Heart left ventricle (tissue), 16 donors: ENCODE measurements at regions not wholly inside any gene's neighbourhood (a gene's known extent, or its start where the extent isn't known, plus 50 kb on each side); places are given as distances from the start of the nearest gene placed in this dataset.

ENCODE experiments used
- ATAC-seq, 4 donors: fragments of 200-7000 bp; cut with Tn5 transposase; one replicate each; pipeline ENCODE4 v1.9.1; 2020 to 2022; ENCODE audit warnings: moderate library complexity in 4 of 4, mild to moderate bottlenecking in 3 of 4, moderate number of reproducible peaks in 1 of 4
- DNase-seq, 5 donors: peaks; one replicate each; pipeline ENCODE4 v3.0.0-alpha.2; 2020
- H3K27ac ChIP-seq, 12 donors: fragments of 200-600 bp; sonication (generic) in 4 of 12; one replicate each; pipeline versions ENCODE4 v1.5.0 to v1.8.0; 2016 to 2022; ENCODE audit warnings: mild to moderate bottlenecking in 2 of 12
- H3K27me3 ChIP-seq, 9 donors: fragments of 200-600 bp; sonication (generic) in 2 of 9; one replicate each; pipeline versions ENCODE4 v1.5.1 to v1.8.0; 2016 to 2022; ENCODE audit warnings: mild to moderate bottlenecking in 3 of 9
- H3K36me3 ChIP-seq, 9 donors: fragments of 200-600 bp; sonication (generic) in 2 of 9; one replicate each; pipeline versions ENCODE4 v1.5.0 to v1.8.0; 2018 to 2022; ENCODE audit warnings: mild to moderate bottlenecking in 2 of 9
- H3K4me1 ChIP-seq, 12 donors: fragments of 200-600 bp; sonication (generic) in 4 of 12; one replicate each; pipeline versions ENCODE4 v1.5.0 to v1.8.0; 2016 to 2022; ENCODE audit warnings: mild to moderate bottlenecking in 3 of 12
- H3K4me3 ChIP-seq, 12 donors: fragments of 200-600 bp; sonication (generic) in 4 of 12; one replicate each; pipeline versions ENCODE4 v1.5.0 to v1.8.0; 2017 to 2022; ENCODE audit warnings: mild to moderate bottlenecking in 9 of 12, moderate library complexity in 4 of 12
- H3K9me3 ChIP-seq, 12 donors: fragments of 200-600 bp; sonication (generic) in 4 of 12; one replicate each; pipeline versions ENCODE4 v1.5.0 to v1.8.0; 2016 to 2022; ENCODE audit warnings: mild to moderate bottlenecking in 1 of 12
- POLR2A ChIP-seq, 2 donors: fragments of 450-650 bp; IDR thresholded peaks; one replicate each; pipeline ENCODE4 v1.6.1; 2017; ENCODE audit warnings: antibody characterized with exemption in 2 of 2, mild to moderate bottlenecking in 2 of 2, moderate library complexity in 2 of 2
- WGBS, 4 donors: extraction: QIAGEN DNeasy Blood & Tissue Kit in 2 of 4; methylation state at CpG; one replicate each; pipeline versions ENCODE4 v1.1.5 to v1.1.7; 2013 to 2018; 5-methylcytosine and 5-hydroxymethylcytosine counted together
- intact Hi-C, 10 donors: fragments of 100-400 bp; cut with DNase I; formaldehyde crosslinking; loops; one replicate each; pipeline versions ENCODE4 v1.11.1 to v1.14.2; 2022
- TF ChIP-seq, protein P1 (sequence below), 12 donors: fragments of 200-600 bp; sonication (generic) in 4 of 12; IDR thresholded peaks; one replicate each; pipeline versions ENCODE4 v1.5.0 to v1.8.0; 2018 to 2022; ENCODE audit warnings: antibody characterized with exemption in 12 of 12, mild to moderate bottlenecking in 5 of 12
- donor health status: ischemic (EF 13 %, LVEDD 7.1; RV severe dilation, severe dysfunction).
- donor health status: healthy with polysubstance abuse.
- donor health status: DM: no; HTN: yes; CAD: no.
- donor health status: DM: no; HTN: no; CAD: no.
- donor health status: ischemic (EF 25% LVEDD 6.9; RV normal size, moderate dysfunction).
- donor health status: ischemic (EF 25% LVEDD 5.7; RV mildly dilated, moderate dysfunction).
- donor health status: healthy.
- donor health status: DM: yes; HTN: yes; CAD: no.
- donor health status: ischemic (EF 35%, LVEDD 5.7; RV mildly dilated, moderate dysfunction).
- donor health status: nonischemic (EF 11% LVEDD 7.7; RV severe dilation, severe dysfunction).
- donor health status: DM: yes; HTN: yes; CAD: no.
- donor health status: PGD.
- donor health status: ischemic (EF 29% LVEDD 5.4; RV normal size, mild dysfunction).
- donor health status: nonischemic (EF 23%, LVEDD 6.1; RV moderate dilation, normal function).

DNA sequence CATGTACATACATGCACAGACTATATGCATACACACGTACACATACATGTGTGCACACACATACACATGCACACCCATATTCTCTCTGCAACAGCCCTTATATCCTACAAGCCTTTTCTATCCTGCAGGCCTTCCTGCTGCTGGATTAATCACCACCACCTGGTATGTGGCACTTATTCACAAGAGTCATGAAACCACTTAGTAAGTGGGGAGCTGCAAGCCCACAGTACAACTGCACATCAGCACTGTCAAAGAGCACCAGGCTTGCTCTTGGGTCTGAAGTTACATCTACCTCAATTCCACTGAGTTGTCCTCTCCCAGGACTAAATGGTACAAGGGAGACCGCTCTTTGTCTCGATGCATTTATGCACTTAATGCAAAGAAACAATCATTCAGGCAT, 233.2 kb downstream of the KLF13 start:
- Histone ChIP-seq H3K9me3 (no peaks in the 10 kb centered on the region), H3K27ac (no peak overlapping the region), H3K4me3 (no peak overlapping the region), H3K27me3 (no peaks in the 10 kb centered on the region), H3K4me1 (peaks cover 0 to 13% (median 3%) of the 10 kb centered on the region in 12 donors), H3K36me3 (peaks cover 0 to 2% (median 0%) of the 10 kb centered on the region in 9 donors)
- ATAC-seq = no peak
- WGBS, 4 donors = 90 to 97% (median 93%) methylated on average over 3 of the region's 3 CpGs
- intact Hi-C loops = no loop called here
- no peak for DNase-seq
- TF ChIP-seq POLR2A (IDR thresholded peaks at IDR 0.05) = no peak
- TF ChIP-seq, protein P1, sequence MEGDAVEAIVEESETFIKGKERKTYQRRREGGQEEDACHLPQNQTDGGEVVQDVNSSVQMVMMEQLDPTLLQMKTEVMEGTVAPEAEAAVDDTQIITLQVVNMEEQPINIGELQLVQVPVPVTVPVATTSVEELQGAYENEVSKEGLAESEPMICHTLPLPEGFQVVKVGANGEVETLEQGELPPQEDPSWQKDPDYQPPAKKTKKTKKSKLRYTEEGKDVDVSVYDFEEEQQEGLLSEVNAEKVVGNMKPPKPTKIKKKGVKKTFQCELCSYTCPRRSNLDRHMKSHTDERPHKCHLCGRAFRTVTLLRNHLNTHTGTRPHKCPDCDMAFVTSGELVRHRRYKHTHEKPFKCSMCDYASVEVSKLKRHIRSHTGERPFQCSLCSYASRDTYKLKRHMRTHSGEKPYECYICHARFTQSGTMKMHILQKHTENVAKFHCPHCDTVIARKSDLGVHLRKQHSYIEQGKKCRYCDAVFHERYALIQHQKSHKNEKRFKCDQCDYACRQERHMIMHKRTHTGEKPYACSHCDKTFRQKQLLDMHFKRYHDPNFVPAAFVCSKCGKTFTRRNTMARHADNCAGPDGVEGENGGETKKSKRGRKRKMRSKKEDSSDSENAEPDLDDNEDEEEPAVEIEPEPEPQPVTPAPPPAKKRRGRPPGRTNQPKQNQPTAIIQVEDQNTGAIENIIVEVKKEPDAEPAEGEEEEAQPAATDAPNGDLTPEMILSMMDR (IDR thresholded peaks at IDR 0.05) = no peak

DNA sequence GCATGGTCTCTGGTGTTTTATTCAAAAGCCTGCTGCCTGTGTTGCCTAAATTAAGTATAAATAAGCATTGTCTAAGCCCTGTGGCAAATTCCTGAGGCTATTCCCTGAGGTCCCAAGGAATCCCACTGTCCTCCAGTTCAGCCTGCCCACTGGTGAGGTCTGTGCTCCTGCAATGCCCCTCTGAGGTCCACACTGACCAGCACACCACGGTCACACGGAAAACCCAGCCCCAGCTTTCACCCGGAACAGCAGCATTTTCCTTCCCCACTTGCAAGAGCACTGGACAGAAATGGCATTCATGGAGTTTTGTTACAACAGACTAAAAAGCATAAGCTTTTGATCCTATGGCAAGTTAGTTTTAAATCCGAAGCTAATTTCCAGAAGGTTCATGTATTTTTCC, 234.0 kb downstream of the KLF13 start:
- no peak for ATAC-seq
- WGBS, 4 donors = 73 to 82% (median 77%) methylated on average over 4 of the region's 4 CpGs
- TF ChIP-seq, protein P1 (IDR thresholded peaks at IDR 0.05) = no peak
- no peak for TF ChIP-seq POLR2A (IDR thresholded peaks at IDR 0.05)
- peaks cover 0 to 2% (median 0%) of the 10 kb centered on the region in 9 donors for H3K36me3 ChIP-seq
- no peak overlapping the region for H3K27ac ChIP-seq
- intact Hi-C loops = no loop called here
- H3K4me1 ChIP-seq = peaks cover 0 to 6% (median 0%) of the 10 kb centered on the region in 12 donors
- H3K4me3 ChIP-seq = no peak overlapping the region
- DNase-seq = no peak
- H3K9me3 ChIP-seq = no peaks in the 10 kb centered on the region
- no peaks in the 10 kb centered on the region for H3K27me3 ChIP-seq

DNA sequence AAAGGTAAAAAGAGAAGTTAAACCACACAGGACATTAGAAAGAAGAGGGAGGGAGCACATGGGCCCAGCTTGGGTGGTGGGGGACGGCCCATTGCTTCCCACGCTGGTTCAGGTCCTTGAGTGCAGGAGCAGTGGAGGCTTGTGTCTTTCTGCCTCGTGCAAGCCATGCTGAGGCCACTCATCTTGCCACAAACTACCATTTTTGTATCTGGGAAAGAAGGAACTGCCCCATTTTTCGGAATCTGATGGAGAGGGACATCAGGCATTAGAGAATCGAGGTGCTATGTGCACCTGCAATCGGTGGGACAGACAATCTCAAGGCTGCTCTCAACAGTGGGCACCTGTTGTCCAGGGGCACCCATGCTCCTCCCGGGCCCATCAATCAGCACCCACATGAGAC, 234.5 kb downstream of the KLF13 start:
- 84 to 95% (median 90%) methylated on average over 7 of the region's 7 CpGs for WGBS, 4 donors
- Histone ChIP-seq H3K4me1 (peaks cover 0 to under 1% (median 0%) of the 10 kb centered on the region in 12 donors), H3K27me3 (no peaks in the 10 kb centered on the region), H3K4me3 (no peak overlapping the region), H3K36me3 (peaks cover 0 to 2% (median 0%) of the 10 kb centered on the region in 9 donors), H3K27ac (no peak overlapping the region), H3K9me3 (peaks cover 0 to 2% (median 0%) of the 10 kb centered on the region in 12 donors)
- DNase-seq (no peak), ATAC-seq (no peak)
- TF ChIP-seq POLR2A (IDR thresholded peaks at IDR 0.05) = no peak
- TF ChIP-seq, protein P1 (IDR thresholded peaks at IDR 0.05) = no peak
- intact Hi-C loops = no loop called here

DNA sequence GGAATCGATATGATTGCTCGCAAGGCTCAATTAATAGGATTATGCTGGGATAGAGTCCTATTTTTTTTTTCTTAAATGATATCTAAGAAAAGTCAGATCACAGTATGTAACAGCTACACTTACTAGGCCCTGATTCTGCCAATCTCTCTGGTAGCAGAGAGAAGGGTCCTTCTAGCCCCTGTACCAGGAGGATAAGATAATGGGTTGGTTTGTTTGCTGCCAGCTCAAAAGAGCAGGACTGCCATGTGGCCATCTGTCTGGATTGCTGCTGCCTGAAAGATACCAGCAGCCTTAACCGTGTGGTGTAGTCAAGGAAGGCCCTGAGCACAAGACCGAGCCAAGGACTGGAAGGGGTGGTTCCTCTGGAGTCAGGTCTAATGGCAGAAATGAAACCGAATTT, 236.4 kb downstream of the KLF13 start:
- no peaks in the 10 kb centered on the region for H3K36me3 ChIP-seq
- H3K9me3 ChIP-seq = peaks cover 0 to 6% (median 0%) of the 10 kb centered on the region in 12 donors
- H3K27ac ChIP-seq = no peak overlapping the region
- no peak for TF ChIP-seq POLR2A (IDR thresholded peaks at IDR 0.05)
- TF ChIP-seq, protein P1 (IDR thresholded peaks at IDR 0.05) = no peak
- DNase-seq = no peak
- H3K4me3 ChIP-seq = no peak overlapping the region
- no peaks in the 10 kb centered on the region for H3K27me3 ChIP-seq
- WGBS, 4 donors = 86 to 90% (median 90%) methylated on average over 5 of the region's 5 CpGs
- intact Hi-C loops = no loop called here
- H3K4me1 ChIP-seq = no peaks in the 10 kb centered on the region
- ATAC-seq = peak in 1 of 4 donors; percentile 8
